K562 (cell line): ENCODE measurements at regions not wholly inside any gene's neighbourhood (a gene's known extent, or its start where the extent isn't known, plus 50 kb on each side); places are given as distances from the start of the nearest gene placed in this dataset.

Experiments
- ATAC-seq: fragments of 200-7000 bp; cut with Tn5 transposase; 3 replicates; pipeline ENCODE4 v1.9.1; 2020; ENCODE audit warnings: moderate library complexity
- BruUV-seq: library from RNA; stranded (reverse); fragments of 400-500 nt; replicated peaks from 2 replicates; lab custom pipeline; 2021; lab: Mats Ljungman, UMichigan
- CTCF ChIA-PET: fragments of 300-600 bp; formaldehyde crosslinking; extraction: SDS; loops from one replicate; lab custom pipeline; 2021; ENCODE audit warnings: low intra/inter-chr PET ratio; lab: Yijun Ruan, JAX
- POLR2A ChIA-PET: fragments of 300-600, 350-650 bp; sonication (Branson Sonifier 250); formaldehyde crosslinking; extraction: SDS; loops from one replicate; lab custom pipeline; 2021; ENCODE audit warnings: antibody characterized with exemption, inconsistent platforms; lab: Yijun Ruan, JAX
- DNase-seq, 4 experiments: peaks; one replicate each; pipeline versions ENCODE4 v3.0.0 to v3.0.0-alpha.2; 2011 to 2018; ENCODE audit warnings: low spot score in 3 of 4, mixed read lengths in 3 of 4; ENCODE audit errors: extremely low read depth in 1 of 4
- FAIRE-seq: peaks from 2 replicates; lab custom pipeline; 2011; peaks lifted over from hg19 to GRCh38; lab: Jason Lieb, UNC
- H2AFZ ChIP-seq: 2 replicates; pipeline ENCODE4 v1.6.0; 2011; ENCODE audit warnings: low read depth, low read length, control low read depth, inconsistent platforms
- H3K27ac ChIP-seq: fragments of 200-600 bp; 3 replicates; pipeline ENCODE4 v1.8.0; 2011; ENCODE audit warnings: low read depth, mild to moderate bottlenecking, control low read depth, inconsistent platforms, low read length, moderate library complexity, mixed read lengths; ENCODE audit errors: extremely low read depth
- H3K27me3 ChIP-seq, 2 experiments: fragments of 300-600 bp in 1 of 2; 2 replicates in 1 of 2; 3 replicates in 1 of 2; pipeline versions ENCODE4 v1.6.0 to v1.8.0; 2011; ENCODE audit warnings: inconsistent platforms in 2 of 2, low read length in 2 of 2, mild to moderate bottlenecking in 1 of 2, mixed read lengths in 1 of 2, moderate library complexity in 1 of 2; ENCODE audit not compliant: control insufficient read depth in 2 of 2, insufficient read depth in 2 of 2
- H3K36me3 ChIP-seq: fragments of 300-600 bp; 3 replicates; pipeline ENCODE4 v1.8.0; 2011; ENCODE audit warnings: mild to moderate bottlenecking, low read length, inconsistent platforms; ENCODE audit not compliant: control insufficient read depth, insufficient read depth
- H3K4me1 ChIP-seq, 2 experiments: fragments of 200-600 bp in 1 of 2; replicated peaks in 1 of 2; 2 replicates in 1 of 2; 3 replicates in 1 of 2; pipeline versions ENCODE4 v1.5.1 to v1.8.0; 2011; ENCODE audit warnings: inconsistent platforms in 2 of 2, low read length in 2 of 2, mild to moderate bottlenecking in 1 of 2, mixed read lengths in 1 of 2, moderate library complexity in 1 of 2; ENCODE audit not compliant: control insufficient read depth in 2 of 2, insufficient read depth in 2 of 2
- H3K4me2 ChIP-seq: 2 replicates; pipeline ENCODE4 v1.6.1; 2011; ENCODE audit warnings: low read length, control low read depth, inconsistent platforms, mixed read lengths; ENCODE audit not compliant: insufficient read depth
- H3K4me3 ChIP-seq: fragments of 200-600 bp; sonication (generic), shearing (Covaris generic); 2 replicates; pipeline ENCODE4 v1.5.1; 2016; ENCODE audit warnings: control low read depth, inconsistent platforms
- H3K79me2 ChIP-seq: fragments of 200-600 bp; 3 replicates; pipeline ENCODE4 v1.8.0; 2011; ENCODE audit warnings: low read length, inconsistent platforms; ENCODE audit not compliant: control insufficient read depth, insufficient read depth
- H3K9ac ChIP-seq, 2 experiments: 2 replicates each; pipeline versions ENCODE4 v1.6.0 to v1.6.1; 2011; ENCODE audit warnings: low read depth in 2 of 2, low read length in 2 of 2, control low read depth in 1 of 2, inconsistent platforms in 1 of 2, mild to moderate bottlenecking in 1 of 2, mixed read lengths in 1 of 2; ENCODE audit not compliant: insufficient read depth in 1 of 2
- H3K9me1 ChIP-seq: one replicate; pipeline ENCODE4 v1.6.0; 2011; ENCODE audit warnings: inconsistent platforms, mild to moderate bottlenecking, low read length, moderate library complexity; ENCODE audit not compliant: control insufficient read depth, insufficient read depth
- H3K9me3 ChIP-seq: replicated peaks from 2 replicates; pipeline ENCODE4 v1.5.1; 2011; ENCODE audit warnings: low read depth, low read length, inconsistent platforms; ENCODE audit not compliant: control insufficient read depth, insufficient read depth
- H4K20me1 ChIP-seq: replicated peaks from 2 replicates; pipeline ENCODE4 v1.6.1; 2011; ENCODE audit warnings: low read length, inconsistent platforms, mixed read lengths; ENCODE audit not compliant: control insufficient read depth, insufficient read depth
- CBFA2T3 ChIP-seq: fragments of 450-650 bp; IDR thresholded peaks from 2 replicates; pipeline ENCODE4 v1.6.1; 2017
- CBX2 ChIP-seq: fragments of 200-600 bp; sonication (generic); IDR thresholded peaks from one replicate; pipeline ENCODE4 v1.6.1; 2012; ENCODE audit warnings: mild to moderate bottlenecking, low read length, inconsistent platforms; ENCODE audit not compliant: insufficient read depth, poor library complexity, severe bottlenecking
- HBP1 ChIP-seq: fragments of 450-650 bp; formaldehyde crosslinking; IDR thresholded peaks from 2 replicates; pipeline ENCODE4 v1.4.0; 2022; ENCODE audit warnings: missing genetic modification characterization
- HMG20A ChIP-seq: fragments of 450-650 bp; formaldehyde crosslinking; conservative IDR thresholded peaks from 2 replicates; pipeline ENCODE4 v1.4.0; 2020; ENCODE audit warnings: mild to moderate bottlenecking, mixed read lengths
- MXI1 ChIP-seq: IDR thresholded peaks from 2 replicates; pipeline ENCODE4 v1.6.1; 2011; ENCODE audit warnings: low read depth, mild to moderate bottlenecking, improper control_type of control experiment, low read length
- NFIC ChIP-seq: fragments of 450-650 bp; IDR thresholded peaks from 2 replicates; pipeline ENCODE4 v1.6.1; 2017; ENCODE audit warnings: mild to moderate bottlenecking, inconsistent platforms
- TAF7 ChIP-seq: fragments of 450-650 bp; IDR thresholded peaks from 2 replicates; pipeline ENCODE4 v1.6.1; 2016; ENCODE audit warnings: missing genetic modification characterization, missing compliant biosample characterization
- XRCC5 ChIP-seq: fragments of 200-400 bp; formaldehyde crosslinking; IDR thresholded peaks from 2 replicates; pipeline ENCODE4 v1.6.1; 2017; ENCODE audit warnings: low read depth, mild to moderate bottlenecking, low read length
- ZNF212 ChIP-seq: fragments of 450-650 bp; formaldehyde crosslinking; IDR thresholded peaks from 2 replicates; pipeline ENCODE4 v1.4.0; 2020; ENCODE audit warnings: mild to moderate bottlenecking
- ZNF239 ChIP-seq: fragments of 250-450 bp; sonication (Bioruptor Pico); IDR thresholded peaks from 2 replicates; pipeline ENCODE4 v1.4.0; 2020; ENCODE audit warnings: mild to moderate bottlenecking
- ZNF280B ChIP-seq: fragments of 250-450 bp; sonication (Bioruptor Pico); IDR thresholded peaks from 2 replicates; pipeline ENCODE4 v1.5.1; 2021; ENCODE audit warnings: mild to moderate bottlenecking
- ZNF707 ChIP-seq: fragments of 250-450 bp; sonication (Bioruptor Pico); conservative IDR thresholded peaks from 2 replicates; pipeline ENCODE4 v1.8.0; 2022; ENCODE audit warnings: inconsistent platforms, mild to moderate bottlenecking, moderate library complexity
- WGBS: fragments of 100-300 bp; shearing (Covaris generic); methylation state at CpG from one replicate; pipeline ENCODE4 v1.1.6; 2016; ENCODE audit warnings: low coverage, mixed read lengths; ENCODE audit not compliant: insufficient coverage; ENCODE audit errors: missing lambda C conversion rate; 5-methylcytosine and 5-hydroxymethylcytosine counted together
- in situ Hi-C: fragments of 300-500 bp; cut with MboI; formaldehyde crosslinking; loops from 4 replicates; pipeline ENCODE4 v1.15.0; 2018; ENCODE audit warnings: inconsistent platforms, mixed read lengths
- intact Hi-C: fragments of 100-400 bp; cut with micrococcal nuclease; formaldehyde crosslinking; loops from 2 replicates; pipeline ENCODE4 v1.14.2; 2022

GRCh38 chr1:36571106-36571505 lies 88.4 kb upstream of the CSF3R start:
- H2AFZ ChIP-seq, result no peak overlapping the region
- no peaks in the 10 kb centered on the region for H3K9me3 ChIP-seq
- in situ Hi-C loops, result no loop called here
- POLR2A ChIA-PET, result interaction anchor here (0.5 to 1.7 kb wide), 4 partner anchors 9 to 75 kb away, joined by 3 to 6 read pairs (median 5); no protein-coding TSS in a partner anchor
- H3K9ac ChIP-seq, result no peak overlapping the region
- H3K4me3 ChIP-seq, result no peak overlapping the region
- H3K27me3 ChIP-seq, result peaks cover 4 to 58% of the 10 kb centered on the region in 2 experiments; a peak in 3 of 5 replicates
- H3K4me1 ChIP-seq, result peaks cover 0 to 3% of the 10 kb centered on the region in 2 experiments; a peak in 2 of 5 replicates
- peaks cover 9% of the 10 kb centered on the region; the same call in 1 of the 2 replicates for H4K20me1 ChIP-seq
- ATAC-seq, result no peak
- no peaks in the 10 kb centered on the region for H3K79me2 ChIP-seq
- intact Hi-C loops, result loop anchor here (10.0 kb wide), 1 partner anchor 754 kb away; no protein-coding TSS in a partner anchor
- 0% methylated on average over 1 of the region's 1 CpG for WGBS
- no peaks in the 10 kb centered on the region for H3K36me3 ChIP-seq
- no peak overlapping the region for H3K27ac ChIP-seq
- no peaks in the 10 kb centered on the region for H3K9me1 ChIP-seq
- no peak for TF ChIP-seq HMG20A (CRISPR knock-in tag)
- no peak for TF ChIP-seq ZNF280B (CRISPR knock-in tag)
- TF ChIP-seq CBX2, result no peak
- TF ChIP-seq ZNF239 (CRISPR knock-in tag), result no peak
- no peak for TF ChIP-seq HBP1 (CRISPR knock-in tag)
- TF ChIP-seq CBFA2T3, result no peak
- TF ChIP-seq TAF7, result no peak
- TF ChIP-seq MXI1, result no peak
- TF ChIP-seq ZNF212, result no peak
- TF ChIP-seq NFIC, result no peak
- no peak for TF ChIP-seq ZNF707 (CRISPR knock-in tag)
- no peak for TF ChIP-seq XRCC5
- DNase-seq, result no peak
- no TSS peak for BruUV-seq
- H3K4me2 ChIP-seq, result no peak overlapping the region
- no peak for FAIRE-seq
- CTCF ChIA-PET, result no interaction called here
